ENCODE measurements at regions not wholly inside any gene's neighbourhood (a gene's known extent, or its start where the extent isn't known, plus 50 kb on each side); places are given as distances from the start of the nearest gene placed in this dataset.

DNA sequence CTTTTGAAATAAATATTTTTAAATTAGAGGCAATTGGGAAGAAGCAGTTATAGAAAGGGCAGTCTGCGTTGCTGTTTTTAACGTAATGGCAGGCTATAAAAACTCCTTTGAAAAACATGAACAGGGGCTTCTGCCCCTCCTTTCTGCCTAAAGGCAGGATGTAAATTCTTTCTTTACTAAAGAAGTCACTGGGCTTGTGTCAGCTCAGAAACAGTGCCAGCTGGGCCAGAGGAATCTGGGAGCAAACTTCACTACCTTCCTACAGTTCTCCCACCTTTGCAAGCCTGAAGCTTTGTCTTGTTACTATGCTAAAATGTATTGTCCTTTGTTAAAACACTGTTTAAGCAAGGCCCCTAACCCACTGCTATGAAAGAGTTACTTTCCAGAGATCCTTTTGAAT, 1664.8 kb downstream of the RPA4 start:
- TF ChIP-seq POLR2AphosphoS5 (IDR thresholded peaks at IDR 0.05; ENCODE audit: control insufficient read depth, insufficient read depth, low read depth, low read length) (no peak), RBM22 (IDR thresholded peaks at IDR 0.05; ENCODE audit: low read depth, low read length, poor library complexity, severe bottlenecking) (no peak), CBX1 (IDR thresholded peaks at IDR 0.05; ENCODE audit: low read depth) (no peak), ETV6 (IDR thresholded peaks at IDR 0.05; ENCODE audit: borderline replicate concordance in 1 of 2, low read depth in 2 of 2, low read length in 1 of 2) (no peak), ETV6 (CRISPR knock-in tag; IDR thresholded peaks at IDR 0.05; ENCODE audit: borderline replicate concordance) (no peak), ZNF780A (CRISPR knock-in tag; IDR thresholded peaks at IDR 0.05) (no peak), ARID2 (IDR thresholded peaks at IDR 0.05) (no peak), RCOR1 (IDR thresholded peaks at IDR 0.05; ENCODE audit: borderline replicate concordance in 1 of 2, low read depth in 2 of 2, low read length in 2 of 2) (no peak), POLR2A (conservative IDR thresholded peaks at IDR 0.05) (no peak), ARNT (IDR thresholded peaks at IDR 0.05) (no peak)
- TF ChIP-seq, protein P1, sequence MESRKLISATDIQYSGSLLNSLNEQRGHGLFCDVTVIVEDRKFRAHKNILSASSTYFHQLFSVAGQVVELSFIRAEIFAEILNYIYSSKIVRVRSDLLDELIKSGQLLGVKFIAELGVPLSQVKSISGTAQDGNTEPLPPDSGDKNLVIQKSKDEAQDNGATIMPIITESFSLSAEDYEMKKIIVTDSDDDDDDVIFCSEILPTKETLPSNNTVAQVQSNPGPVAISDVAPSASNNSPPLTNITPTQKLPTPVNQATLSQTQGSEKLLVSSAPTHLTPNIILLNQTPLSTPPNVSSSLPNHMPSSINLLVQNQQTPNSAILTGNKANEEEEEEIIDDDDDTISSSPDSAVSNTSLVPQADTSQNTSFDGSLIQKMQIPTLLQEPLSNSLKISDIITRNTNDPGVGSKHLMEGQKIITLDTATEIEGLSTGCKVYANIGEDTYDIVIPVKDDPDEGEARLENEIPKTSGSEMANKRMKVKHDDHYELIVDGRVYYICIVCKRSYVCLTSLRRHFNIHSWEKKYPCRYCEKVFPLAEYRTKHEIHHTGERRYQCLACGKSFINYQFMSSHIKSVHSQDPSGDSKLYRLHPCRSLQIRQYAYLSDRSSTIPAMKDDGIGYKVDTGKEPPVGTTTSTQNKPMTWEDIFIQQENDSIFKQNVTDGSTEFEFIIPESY (CRISPR knock-in tag; IDR thresholded peaks at IDR 0.05): no peak
- TF ChIP-seq, protein P2, sequence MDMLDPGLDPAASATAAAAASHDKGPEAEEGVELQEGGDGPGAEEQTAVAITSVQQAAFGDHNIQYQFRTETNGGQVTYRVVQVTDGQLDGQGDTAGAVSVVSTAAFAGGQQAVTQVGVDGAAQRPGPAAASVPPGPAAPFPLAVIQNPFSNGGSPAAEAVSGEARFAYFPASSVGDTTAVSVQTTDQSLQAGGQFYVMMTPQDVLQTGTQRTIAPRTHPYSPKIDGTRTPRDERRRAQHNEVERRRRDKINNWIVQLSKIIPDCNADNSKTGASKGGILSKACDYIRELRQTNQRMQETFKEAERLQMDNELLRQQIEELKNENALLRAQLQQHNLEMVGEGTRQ (CRISPR knock-in tag; IDR thresholded peaks at IDR 0.05): no peak
- TF ChIP-seq, protein P3, sequence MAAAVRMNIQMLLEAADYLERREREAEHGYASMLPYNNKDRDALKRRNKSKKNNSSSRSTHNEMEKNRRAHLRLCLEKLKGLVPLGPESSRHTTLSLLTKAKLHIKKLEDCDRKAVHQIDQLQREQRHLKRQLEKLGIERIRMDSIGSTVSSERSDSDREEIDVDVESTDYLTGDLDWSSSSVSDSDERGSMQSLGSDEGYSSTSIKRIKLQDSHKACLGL (CRISPR knock-in tag; IDR thresholded peaks at IDR 0.05; ENCODE audit: borderline replicate concordance, poor library complexity, severe bottlenecking): no peak
- TF ChIP-seq, protein P4, sequence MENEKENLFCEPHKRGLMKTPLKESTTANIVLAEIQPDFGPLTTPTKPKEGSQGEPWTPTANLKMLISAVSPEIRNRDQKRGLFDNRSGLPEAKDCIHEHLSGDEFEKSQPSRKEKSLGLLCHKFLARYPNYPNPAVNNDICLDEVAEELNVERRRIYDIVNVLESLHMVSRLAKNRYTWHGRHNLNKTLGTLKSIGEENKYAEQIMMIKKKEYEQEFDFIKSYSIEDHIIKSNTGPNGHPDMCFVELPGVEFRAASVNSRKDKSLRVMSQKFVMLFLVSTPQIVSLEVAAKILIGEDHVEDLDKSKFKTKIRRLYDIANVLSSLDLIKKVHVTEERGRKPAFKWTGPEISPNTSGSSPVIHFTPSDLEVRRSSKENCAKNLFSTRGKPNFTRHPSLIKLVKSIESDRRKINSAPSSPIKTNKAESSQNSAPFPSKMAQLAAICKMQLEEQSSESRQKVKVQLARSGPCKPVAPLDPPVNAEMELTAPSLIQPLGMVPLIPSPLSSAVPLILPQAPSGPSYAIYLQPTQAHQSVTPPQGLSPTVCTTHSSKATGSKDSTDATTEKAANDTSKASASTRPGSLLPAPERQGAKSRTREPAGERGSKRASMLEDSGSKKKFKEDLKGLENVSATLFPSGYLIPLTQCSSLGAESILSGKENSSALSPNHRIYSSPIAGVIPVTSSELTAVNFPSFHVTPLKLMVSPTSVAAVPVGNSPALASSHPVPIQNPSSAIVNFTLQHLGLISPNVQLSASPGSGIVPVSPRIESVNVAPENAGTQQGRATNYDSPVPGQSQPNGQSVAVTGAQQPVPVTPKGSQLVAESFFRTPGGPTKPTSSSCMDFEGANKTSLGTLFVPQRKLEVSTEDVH (IDR thresholded peaks at IDR 0.05; ENCODE audit: low read depth, partially characterized antibody): no peak
- TF ChIP-seq, protein P5, sequence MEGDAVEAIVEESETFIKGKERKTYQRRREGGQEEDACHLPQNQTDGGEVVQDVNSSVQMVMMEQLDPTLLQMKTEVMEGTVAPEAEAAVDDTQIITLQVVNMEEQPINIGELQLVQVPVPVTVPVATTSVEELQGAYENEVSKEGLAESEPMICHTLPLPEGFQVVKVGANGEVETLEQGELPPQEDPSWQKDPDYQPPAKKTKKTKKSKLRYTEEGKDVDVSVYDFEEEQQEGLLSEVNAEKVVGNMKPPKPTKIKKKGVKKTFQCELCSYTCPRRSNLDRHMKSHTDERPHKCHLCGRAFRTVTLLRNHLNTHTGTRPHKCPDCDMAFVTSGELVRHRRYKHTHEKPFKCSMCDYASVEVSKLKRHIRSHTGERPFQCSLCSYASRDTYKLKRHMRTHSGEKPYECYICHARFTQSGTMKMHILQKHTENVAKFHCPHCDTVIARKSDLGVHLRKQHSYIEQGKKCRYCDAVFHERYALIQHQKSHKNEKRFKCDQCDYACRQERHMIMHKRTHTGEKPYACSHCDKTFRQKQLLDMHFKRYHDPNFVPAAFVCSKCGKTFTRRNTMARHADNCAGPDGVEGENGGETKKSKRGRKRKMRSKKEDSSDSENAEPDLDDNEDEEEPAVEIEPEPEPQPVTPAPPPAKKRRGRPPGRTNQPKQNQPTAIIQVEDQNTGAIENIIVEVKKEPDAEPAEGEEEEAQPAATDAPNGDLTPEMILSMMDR (IDR thresholded peaks at IDR 0.05 in 2 of 3, conservative IDR thresholded peaks at IDR 0.05 in 1 of 3; ENCODE audit: insufficient read depth in 2 of 3, low read depth in 1 of 3, low read length in 3 of 3): no peak
